Ishikawa (cell line): ENCODE measurements at regions not wholly inside any gene's neighbourhood (a gene's known extent, or its start where the extent isn't known, plus 50 kb on each side); places are given as distances from the start of the nearest gene placed in this dataset.

Source experiments
- EGR1 ChIP-seq: IDR thresholded peaks from 2 replicates; pipeline ENCODE4 v1.6.1; 2012
- EP300 ChIP-seq: IDR thresholded peaks from 2 replicates; pipeline ENCODE4 v1.6.1; 2012; ENCODE audit warnings: borderline replicate concordance
- FOXM1 ChIP-seq: IDR thresholded peaks from 2 replicates; pipeline ENCODE4 v1.6.1; 2012; ENCODE audit warnings: low read depth, borderline replicate concordance
- RAD21 ChIP-seq: IDR thresholded peaks from 2 replicates; pipeline ENCODE4 v1.6.1; 2012; ENCODE audit warnings: low read depth
- TAF1 ChIP-seq: IDR thresholded peaks from 2 replicates; pipeline ENCODE4 v1.6.1; 2012; ENCODE audit warnings: low read depth, mild to moderate bottlenecking
- TCF12 ChIP-seq: IDR thresholded peaks from 2 replicates; pipeline ENCODE4 v1.6.1; 2012; ENCODE audit warnings: low read depth
- YY1 ChIP-seq: IDR thresholded peaks from 2 replicates; pipeline ENCODE4 v1.6.1; 2012; ENCODE audit warnings: low read depth
- TF ChIP-seq, protein P1 (sequence below): IDR thresholded peaks from 2 replicates; pipeline ENCODE4 v1.6.1; 2012
- TF ChIP-seq, protein P2 (sequence below): IDR thresholded peaks from 2 replicates; pipeline ENCODE4 v1.6.1; 2012

DNA sequence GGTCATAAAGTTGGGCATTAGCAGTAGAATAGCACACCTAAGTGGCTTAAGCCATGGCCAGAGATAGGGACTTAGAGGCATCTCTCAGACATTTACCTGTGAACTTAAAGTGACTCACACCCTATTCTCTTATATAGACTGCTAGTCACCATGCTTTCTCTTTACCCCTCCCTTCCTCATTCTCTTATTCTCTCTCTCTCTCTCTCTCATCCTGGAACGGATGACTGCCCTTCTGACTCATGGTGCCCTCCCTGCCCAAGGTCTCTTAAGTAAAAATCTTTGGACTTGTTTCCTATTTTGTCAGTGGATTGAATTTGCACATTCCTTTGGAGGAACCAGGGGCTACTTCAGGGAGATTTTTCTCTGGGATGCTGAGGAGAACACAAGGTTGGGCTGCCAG, 58.8 kb downstream of the NPAP1 start:
- TF ChIP-seq RAD21: no peak
- TF ChIP-seq, protein P1, sequence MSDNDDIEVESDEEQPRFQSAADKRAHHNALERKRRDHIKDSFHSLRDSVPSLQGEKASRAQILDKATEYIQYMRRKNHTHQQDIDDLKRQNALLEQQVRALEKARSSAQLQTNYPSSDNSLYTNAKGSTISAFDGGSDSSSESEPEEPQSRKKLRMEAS: no peak
- no peak for TF ChIP-seq YY1
- no peak for TF ChIP-seq FOXM1
- no peak for TF ChIP-seq TAF1
- TF ChIP-seq, protein P2, sequence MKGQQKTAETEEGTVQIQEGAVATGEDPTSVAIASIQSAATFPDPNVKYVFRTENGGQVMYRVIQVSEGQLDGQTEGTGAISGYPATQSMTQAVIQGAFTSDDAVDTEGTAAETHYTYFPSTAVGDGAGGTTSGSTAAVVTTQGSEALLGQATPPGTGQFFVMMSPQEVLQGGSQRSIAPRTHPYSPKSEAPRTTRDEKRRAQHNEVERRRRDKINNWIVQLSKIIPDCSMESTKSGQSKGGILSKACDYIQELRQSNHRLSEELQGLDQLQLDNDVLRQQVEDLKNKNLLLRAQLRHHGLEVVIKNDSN: no peak
- TF ChIP-seq EP300: no peak
- TF ChIP-seq EGR1: no peak
- no peak for TF ChIP-seq TCF12
